ENCODE measurements at regions not wholly inside any gene's neighbourhood (a gene's known extent, or its start where the extent isn't known, plus 50 kb on each side); places are given as distances from the start of the nearest gene placed in this dataset.

DNA sequence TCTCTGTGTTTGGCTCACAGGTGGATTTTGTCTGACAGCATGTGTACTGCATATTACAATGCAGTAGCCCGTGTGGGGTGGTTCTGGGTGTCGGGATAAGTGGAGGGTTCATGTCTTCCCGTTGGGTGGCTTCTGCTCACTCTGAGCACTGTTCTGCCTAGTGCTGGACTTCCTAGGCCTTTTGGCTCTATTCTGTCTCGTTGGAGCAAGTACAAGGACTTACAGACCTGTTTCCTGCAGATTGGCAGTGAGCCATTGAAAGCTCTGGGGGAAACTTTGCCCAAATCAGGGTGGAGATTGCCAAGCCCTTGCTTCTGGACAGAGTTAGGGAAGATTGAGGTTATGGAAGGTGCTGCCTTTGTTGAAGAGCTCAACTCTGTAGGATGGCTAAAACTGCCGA lies 91.1 kb upstream of the SLC4A4 start:
- DNase-seq: no peak

- no peak for DNase-seq
Observed at GRCh38 chr4:71251261-71251660, 87.6 kb upstream of the SLC4A4 start.

- DNase-seq: no peak
Observed at GRCh38 chr4:71253545-71253944, 85.3 kb upstream of the SLC4A4 start.

DNA sequence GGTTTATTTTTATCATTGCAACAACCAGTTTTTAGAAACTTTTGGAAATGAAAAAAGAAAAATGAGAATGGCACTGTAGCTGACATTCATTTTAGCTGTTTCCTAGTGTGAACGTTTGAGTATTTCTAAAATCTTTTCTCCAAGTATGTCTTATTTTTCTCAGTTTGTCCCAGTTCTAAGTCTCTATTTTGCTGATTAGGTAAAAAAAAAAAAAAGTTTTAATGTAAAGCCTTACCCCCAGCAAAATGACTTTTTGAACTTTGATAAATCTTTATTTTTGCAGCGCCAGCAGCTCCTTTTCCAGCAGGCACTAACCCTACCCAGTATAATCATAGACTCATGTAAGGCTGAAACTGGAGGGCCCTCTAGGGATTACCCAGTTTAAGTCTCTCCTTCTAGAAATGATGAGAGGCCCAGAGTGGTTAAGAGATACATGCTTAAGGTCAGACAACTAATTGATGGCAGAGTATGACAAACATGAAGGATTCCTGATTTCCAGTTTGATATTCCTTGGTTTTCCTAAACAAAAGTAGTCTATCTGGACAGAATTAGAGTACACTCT lies 84.3 kb upstream of the SLC4A4 start:
- DNase-seq: no peak

DNA sequence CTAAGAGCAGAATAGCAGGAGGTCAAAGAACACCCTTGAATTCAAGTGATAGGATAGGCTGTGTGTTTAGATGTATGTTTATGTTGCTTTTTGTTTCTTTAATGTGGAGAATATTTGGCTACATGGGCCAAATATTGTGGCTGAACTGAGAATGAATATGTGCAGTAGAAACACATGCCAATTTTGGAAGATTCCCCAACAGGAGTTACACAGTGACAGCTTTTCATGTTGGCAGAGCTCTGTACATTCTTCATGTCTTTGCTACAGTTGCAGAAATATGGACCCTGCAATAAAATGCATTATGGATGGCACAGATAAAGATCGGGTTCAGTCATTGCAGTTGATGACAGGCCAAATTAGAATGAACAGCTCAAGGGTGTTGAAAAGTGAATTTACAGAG lies 82.8 kb upstream of the SLC4A4 start:
- no peak for DNase-seq

GRCh38 chr4:71257761-71258160 lies 81.1 kb upstream of the SLC4A4 start:
- DNase-seq: no peak

DNA sequence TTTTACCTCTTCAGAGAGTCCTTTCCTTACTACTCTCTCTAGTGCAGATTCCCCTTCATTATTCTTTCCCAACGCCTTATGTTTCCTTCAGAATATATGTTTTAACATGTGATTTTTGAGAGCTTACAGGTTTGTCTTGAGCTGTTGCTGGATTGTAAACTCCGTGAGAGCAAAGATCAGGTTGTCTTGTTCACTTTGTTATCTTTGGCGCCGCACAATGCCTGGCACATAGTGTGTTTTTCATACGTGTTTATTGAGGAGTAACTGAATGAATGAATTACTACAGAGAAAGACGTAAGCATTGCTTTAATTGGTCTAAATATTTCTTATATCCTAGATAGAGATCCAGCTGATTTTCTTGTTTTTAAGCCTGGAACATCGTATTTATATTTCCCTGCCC lies 80.5 kb upstream of the SLC4A4 start:
- DNase-seq: no peak

GRCh38 chr4:71259280-71259679 lies 79.5 kb upstream of the SLC4A4 start:
- no peak for DNase-seq

DNA sequence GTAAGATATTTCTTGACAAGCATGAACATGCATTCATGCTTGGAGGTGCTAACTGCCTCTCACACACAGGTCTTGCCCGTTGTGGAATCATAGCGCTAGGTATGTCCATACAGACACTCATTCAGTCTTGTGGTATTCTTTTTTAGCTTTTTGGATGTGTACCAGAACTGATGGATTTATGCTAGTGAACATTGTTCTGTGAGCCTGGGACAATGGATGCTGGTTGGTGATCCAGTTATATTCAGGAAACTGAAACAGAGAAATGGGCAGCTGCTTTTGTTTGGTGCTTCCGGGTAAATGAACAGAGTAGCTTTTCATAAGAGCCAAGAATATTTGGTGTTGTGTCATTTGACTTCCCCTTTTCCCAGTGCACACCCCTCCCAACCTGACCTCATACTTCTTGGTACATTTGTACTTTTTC lies 78.9 kb upstream of the SLC4A4 start:
- DNase-seq: peak; percentile 32

DNA sequence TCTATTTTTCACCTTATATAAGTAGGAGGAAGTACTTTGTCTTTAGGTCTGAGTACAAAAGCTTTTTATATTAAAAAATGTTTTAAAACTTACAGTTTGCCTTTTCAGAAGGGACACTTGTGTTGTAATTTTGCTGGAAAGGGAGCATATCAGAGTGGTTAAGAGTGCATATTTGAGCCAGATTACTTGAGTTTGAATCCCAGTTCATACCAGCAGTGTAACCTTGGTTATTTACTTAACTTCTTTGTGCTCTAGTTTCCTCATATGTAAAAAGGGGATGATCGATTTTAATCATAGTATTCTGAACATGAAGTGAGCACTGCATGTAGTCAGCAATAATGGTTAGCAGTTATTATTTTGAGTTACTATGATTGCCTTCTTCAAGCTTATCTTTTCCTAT lies 78.3 kb upstream of the SLC4A4 start:
- DNase-seq: no peak

DNA sequence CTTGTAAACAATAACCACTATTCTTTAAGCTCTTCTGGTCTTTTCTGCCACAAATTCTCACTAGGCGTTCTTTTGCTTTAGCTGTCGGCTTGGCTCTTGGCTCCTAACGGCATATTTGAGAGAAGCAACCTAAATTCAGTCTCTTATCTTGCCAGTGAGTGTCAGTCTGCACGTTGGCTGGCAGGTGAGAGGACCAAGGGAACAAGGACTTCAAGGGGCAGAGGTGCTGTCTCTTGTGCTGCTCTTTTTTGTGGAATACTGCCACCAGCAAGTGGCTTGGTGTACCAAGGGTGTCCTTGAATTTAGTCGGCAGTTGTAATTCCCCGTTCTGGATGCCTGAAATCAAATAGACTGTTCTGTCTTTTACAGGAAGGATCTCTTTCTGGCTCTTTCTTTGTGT lies 77.8 kb upstream of the SLC4A4 start:
- no peak for DNase-seq

DNA sequence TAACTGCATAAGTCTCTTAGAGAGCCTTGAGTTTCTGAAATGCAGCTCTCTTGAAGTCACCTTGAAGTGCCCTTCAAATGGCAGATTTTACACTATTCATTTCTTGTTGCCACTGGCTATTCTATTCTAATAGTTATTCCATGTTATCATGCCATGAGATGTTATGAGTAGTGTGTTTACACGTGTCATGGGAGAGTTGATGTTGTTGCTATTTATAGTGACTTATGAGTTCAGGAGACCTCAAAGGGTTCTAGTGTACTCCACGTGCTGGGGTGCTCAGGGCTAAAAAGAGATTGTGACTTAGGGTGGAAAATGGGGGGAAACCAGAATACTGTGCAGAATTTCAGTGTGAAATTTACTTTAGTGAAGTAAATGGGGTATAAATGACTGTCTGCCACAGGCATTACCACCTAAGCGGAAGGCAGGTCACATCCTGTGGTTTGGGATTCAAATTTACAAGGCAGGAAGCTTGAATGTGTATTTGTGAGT lies 77.1 kb upstream of the SLC4A4 start:
- no peak for DNase-seq

DNA sequence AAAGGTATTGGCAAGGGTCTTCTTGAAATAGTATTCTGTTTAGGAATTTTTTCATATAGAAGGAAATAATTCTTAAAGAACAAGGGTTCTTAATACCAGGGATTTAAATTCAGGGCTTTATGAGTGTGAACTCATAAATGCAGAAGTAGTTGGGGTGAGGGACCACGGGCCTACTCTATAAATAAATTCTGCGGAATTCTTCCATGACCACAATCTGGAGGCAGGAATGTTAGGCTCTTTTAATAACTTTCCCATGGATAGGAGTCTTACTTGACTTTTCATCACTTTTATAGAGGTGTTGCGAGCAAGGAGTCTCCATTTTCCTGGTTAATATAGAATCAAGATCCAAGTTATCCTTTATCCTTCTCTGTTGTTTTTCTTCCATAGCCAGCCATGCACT lies 76.7 kb upstream of the SLC4A4 start:
- DNase-seq: no peak

DNA sequence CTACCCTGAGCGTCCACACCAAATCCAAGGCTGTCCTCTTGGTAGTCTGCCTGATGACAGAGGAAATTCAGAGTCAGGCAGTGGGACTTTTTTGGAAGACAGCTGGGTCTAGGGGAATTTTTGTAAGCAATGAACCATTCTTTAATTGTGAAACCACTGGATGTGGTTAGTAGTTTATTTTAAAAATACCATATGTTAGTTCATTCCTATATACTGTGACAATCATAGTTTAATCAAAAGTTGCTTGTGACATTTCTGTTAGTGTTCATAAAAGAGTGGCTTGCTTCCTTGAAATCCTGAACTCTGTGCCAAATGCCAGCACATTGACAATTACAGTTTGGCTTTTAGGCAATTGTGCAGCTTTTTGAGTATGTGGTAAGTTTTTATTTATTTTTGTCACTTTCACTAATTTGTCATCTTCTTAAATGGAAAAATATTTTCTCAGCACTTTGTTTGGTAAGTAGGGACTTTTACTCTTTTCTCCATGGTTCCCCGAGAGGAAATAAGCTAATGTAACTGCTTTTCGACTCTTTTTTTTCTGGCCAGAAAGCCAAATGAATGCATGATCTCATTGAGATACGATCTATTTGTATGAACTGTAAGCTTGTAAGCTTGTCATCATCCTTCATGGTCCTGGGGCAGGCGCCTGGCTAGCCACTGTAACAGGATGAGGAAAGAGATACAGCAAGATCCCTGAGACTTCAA lies 72.6 kb upstream of the SLC4A4 start:
- no peak for DNase-seq

GRCh38 chr4:71267244-71267643 lies 71.6 kb upstream of the SLC4A4 start:
- DNase-seq: no peak

- DNase-seq: no peak
Observed at GRCh38 chr4:71268166-71268565, 70.7 kb upstream of the SLC4A4 start.

GRCh38 chr4:71269233-71269632 lies 69.6 kb upstream of the SLC4A4 start:
- DNase-seq: no peak

DNA sequence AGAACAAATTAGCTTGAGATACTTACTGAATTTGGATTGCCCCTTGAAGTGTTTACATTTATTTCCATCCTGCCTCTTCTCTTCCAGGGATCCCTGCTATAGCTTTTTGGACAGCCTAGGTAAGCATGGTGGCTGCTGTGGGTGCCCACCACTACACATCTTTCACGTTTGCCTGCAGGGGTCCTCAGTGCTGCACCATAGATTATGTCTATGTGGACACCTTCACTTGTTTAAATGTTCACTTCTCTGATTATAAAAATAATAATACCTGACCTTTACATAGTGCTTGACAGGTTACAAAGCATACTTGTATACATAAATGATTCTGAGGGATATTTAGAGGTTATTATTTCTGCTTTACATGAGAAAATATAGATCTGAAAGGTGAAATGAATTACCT lies 67.9 kb upstream of the SLC4A4 start:
- peak; percentile 9 for DNase-seq

- DNase-seq: no peak
Observed at GRCh38 chr4:71272976-71273375, 65.8 kb upstream of the SLC4A4 start.

DNA sequence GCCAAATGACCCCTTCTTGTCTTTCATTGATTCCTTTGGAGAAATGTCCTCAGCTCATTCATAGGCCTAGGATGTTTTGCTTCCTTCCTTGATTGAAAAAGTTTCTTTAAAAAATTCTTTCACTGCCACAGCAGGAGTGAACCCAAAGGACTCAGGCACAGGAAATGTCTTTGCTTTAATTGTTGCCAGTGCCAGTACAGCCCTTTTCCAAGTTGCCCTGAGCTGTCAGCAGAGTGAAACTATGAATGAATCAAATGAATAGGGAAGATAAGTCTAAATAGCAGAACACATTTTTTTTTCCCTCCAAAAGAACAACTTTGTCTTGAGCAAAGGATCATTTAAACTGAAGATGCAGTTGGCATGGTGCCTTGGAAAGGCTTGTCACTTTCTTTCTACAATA lies 63.8 kb upstream of the SLC4A4 start:
- no peak for DNase-seq

DNA sequence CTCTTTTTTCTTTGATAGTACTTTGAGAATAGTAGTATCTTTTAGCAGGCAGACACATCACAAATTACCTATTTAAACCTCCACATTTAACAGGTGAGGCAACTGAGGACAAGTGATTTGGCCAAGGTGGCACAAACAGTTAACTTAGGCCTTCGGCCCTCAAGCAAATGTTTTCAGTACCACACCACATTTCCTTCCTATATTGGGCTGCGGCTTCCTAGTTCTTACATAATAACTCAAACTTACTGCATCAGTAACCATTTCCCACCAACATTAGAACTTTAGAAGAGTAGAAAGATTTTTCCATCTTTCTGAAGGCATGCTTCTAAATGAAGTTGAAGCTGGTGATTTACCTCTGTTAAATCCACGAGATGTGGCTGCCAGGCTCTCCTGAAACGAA lies 63.2 kb upstream of the SLC4A4 start:
- no peak for DNase-seq

DNA sequence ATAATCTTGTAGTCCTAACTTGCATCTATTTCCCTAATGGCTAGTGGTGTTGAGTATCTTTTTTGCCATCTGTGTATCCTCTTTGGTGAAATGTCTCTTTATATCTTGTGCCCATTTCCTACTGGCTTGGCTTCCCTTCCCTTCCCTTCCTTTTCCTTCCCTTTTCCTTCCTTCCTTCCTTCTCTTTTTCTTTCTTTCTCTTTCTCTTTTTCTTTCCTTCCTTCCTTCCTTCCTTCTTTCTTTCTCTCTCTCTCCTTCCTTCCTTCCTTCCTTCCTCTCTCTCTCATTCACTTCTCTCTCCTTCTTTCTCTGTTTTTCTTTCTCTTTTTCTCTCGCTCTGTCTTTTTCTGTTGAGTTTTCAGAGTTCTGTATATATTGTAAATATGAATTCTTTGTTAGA lies 61.5 kb upstream of the SLC4A4 start:
- no peak for DNase-seq

DNA sequence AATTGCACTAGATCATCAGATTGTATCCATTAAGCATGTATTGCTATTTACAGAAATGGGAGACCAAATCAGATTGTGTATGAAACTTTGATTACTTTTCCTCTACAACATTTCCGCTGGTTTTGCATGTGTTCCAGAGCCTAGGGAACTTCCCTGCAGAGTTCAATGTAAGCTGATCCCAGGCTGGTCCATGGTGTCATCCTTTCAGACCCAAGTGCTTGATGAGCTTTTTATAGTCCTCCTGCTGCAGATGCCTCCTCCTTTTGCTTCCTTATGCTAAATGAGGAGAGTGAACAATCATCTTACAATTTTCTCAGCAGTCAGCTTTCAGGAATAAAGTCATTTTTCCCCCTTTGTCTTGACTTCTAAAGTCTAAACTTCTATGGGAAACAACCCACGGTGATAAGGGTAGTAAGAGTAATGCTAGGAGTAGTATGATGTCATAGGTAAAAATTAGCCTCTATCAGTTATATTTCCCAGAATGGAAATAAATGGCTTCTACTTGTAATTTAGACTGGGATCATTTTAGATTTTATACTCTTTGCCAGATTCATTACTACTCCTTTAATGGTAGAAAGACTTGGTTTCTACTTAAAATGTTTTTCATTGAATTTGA lies 55.1 kb upstream of the SLC4A4 start:
- DNase-seq: no peak

DNA sequence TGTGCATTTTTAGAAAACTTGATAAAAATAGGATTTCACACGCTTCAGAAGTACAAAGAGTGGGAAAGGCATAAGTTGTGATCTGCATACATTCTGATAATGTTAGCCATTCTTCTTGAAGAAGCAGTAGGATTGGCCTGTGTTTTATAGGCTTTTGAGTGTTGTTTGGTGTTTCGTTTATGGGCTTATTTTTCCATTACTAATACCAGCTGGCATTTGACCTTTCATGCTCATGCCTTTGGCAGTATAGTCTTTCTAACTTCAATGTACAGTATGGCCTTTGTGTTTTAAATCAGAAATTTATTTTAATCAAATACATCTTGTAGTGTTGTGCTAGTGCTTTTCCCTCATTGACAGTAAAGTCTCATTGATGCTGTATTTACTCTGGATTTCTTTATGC lies 51.5 kb upstream of the SLC4A4 start:
- no peak for DNase-seq

DNA sequence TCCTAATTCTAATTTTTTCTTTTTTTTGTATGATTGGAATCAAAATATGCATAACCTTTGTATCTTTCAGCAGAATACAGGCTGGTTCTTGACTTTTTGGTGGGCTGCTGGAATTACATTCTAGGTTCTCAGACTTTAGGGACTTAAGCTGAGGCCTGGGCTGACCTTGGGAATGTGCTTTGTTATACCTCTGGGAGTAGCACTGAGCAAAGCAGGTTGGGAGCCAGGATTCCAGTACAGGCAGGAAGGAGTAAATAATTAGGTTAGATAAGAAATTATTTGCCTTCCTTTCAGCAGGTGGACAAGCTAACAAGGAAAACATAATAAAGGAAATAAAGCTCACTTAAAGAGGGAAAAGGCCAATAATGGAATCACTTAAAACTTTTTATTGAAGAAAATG lies 49.9 kb upstream of the SLC4A4 start:
- DNase-seq: no peak
